AG10803 (cell line): ENCODE measurements at regions not wholly inside any gene's neighbourhood (a gene's known extent, or its start where the extent isn't known, plus 50 kb on each side); places are given as distances from the start of the nearest gene placed in this dataset.

ENCODE experiments used
- DNase-seq: peaks from one replicate; pipeline ENCODE4 v3.0.0; 2010; ENCODE audit warnings: low read depth
- H3K4me3 ChIP-seq: 2 replicates; pipeline ENCODE4 v1.5.1; 2011; ENCODE audit warnings: mild to moderate bottlenecking, low read length, control low read depth
- CTCF ChIP-seq: conservative IDR thresholded peaks from 2 replicates; pipeline ENCODE4 v1.5.1; 2011; ENCODE audit warnings: mild to moderate bottlenecking, low read length, control low read depth, inconsistent platforms

DNA sequence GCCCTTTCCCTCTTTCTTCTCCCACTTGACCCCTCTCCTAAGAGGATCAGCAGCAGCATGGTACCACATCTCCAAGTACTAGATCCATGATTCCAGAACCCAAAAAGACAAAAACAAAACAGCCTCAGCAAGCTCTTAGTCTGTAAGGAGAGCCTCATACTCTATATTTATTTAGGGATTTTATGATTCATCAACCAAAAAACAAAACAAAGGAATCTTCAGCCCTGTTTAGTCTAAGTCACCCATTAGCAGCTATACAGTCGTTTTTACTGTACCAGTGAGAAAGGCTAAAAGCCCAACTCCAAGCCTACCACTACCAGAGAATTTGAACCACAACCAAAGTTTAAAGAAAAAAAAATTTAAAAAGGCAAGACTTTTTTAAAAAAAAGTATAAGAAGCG is 1020.3 kb upstream of the CADM2 start:
- DNase-seq: no peak
- TF ChIP-seq CTCF: no peak
- no peak overlapping the region for H3K4me3 ChIP-seq

DNA sequence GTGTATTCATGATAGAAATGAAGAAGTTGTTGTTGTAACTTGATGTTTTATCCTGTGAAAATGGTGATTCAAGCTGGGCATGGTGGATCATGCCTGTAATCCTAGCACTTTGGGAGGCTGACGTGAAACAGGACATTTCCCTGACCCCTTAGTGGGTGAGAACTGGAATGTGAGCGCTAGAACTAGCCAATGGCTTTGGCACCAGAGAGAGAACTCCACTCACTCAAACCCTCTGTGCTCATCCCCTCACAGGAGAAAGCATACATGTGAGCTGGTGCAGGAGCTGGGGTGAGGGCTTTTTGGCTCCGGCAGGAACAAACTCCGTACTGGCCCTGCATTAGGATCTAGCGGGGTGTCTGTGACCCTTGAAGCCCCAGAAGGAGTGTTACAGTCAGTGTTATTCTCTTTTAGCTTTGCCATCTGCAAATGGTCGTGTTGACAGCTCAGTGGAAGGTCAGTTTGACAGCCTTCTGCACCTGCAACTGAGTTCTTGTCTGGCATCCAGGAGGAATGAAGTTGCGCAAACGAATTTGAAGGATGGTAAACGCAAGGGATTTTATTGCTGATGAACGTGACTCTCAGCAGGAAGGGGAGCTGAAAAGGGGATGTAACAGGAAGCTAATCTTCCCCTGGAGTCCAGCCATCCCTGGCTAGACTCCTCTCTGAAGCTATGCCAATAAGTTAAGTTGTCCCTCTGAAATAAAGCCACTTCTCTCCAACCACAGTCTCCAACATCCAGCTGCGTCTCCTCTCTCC is 1016.6 kb upstream of the CADM2 start:
- no peak for DNase-seq
- no peak overlapping the region for H3K4me3 ChIP-seq
- no peak for TF ChIP-seq CTCF

- H3K4me3 ChIP-seq: no peak overlapping the region
- no peak for TF ChIP-seq CTCF
- no peak for DNase-seq
These were observed 1012.7 kb upstream of the CADM2 start for GRCh38 chr3:83946049-83946448.

- TF ChIP-seq CTCF: no peak
- DNase-seq: no peak
- H3K4me3 ChIP-seq: no peak overlapping the region
These were observed 1012.2 kb upstream of the CADM2 start for GRCh38 chr3:83946554-83946953.

GRCh38 chr3:83948771-83949170 is 1010.0 kb upstream of the CADM2 start:
- H3K4me3 ChIP-seq: no peak overlapping the region
- DNase-seq: no peak
- no peak for TF ChIP-seq CTCF

- DNase-seq: no peak
- no peak for TF ChIP-seq CTCF
- H3K4me3 ChIP-seq: no peak overlapping the region
These were observed 1005.2 kb upstream of the CADM2 start for GRCh38 chr3:83953417-83954089.

- TF ChIP-seq CTCF: no peak
- no peak overlapping the region for H3K4me3 ChIP-seq
- DNase-seq: no peak
These were observed 1002.4 kb upstream of the CADM2 start for GRCh38 chr3:83956431-83956830.
